IMR-90 (cell line): ENCODE measurements at regions not wholly inside any gene's neighbourhood (a gene's known extent, or its start where the extent isn't known, plus 50 kb on each side); places are given as distances from the start of the nearest gene placed in this dataset.

Experiments used
- ATAC-seq: fragments of 200-7000 bp; cut with Tn5 transposase; 2 replicates; pipeline ENCODE4 v1.9.1; 2020; ENCODE audit warnings: low read depth, mild to moderate bottlenecking, moderate library complexity
- BruUV-seq: library from RNA; stranded (reverse); fragments of 400-500 nt; replicated peaks from 2 replicates; lab custom pipeline; 2021; lab: Mats Ljungman, UMichigan
- CTCF ChIA-PET: fragments of 300-600 bp; formaldehyde crosslinking; extraction: SDS; loops from one replicate; lab custom pipeline; 2021; ENCODE audit warnings: antibody characterized with exemption; lab: Yijun Ruan, JAX
- POLR2A ChIA-PET: fragments of 300-600 bp; sonication (Branson Sonifier 250); formaldehyde crosslinking; loops from one replicate; lab custom pipeline; 2022; ENCODE audit warnings: antibody characterized with exemption; ENCODE audit not compliant: unreplicated experiment; lab: Charles Lee
- DNase-seq: peaks from one replicate; pipeline ENCODE4 v3.0.0; 2013
- H2AFZ ChIP-seq: replicated peaks from 2 replicates; pipeline ENCODE3; 2013; ENCODE audit warnings: low read length, mild to moderate bottlenecking; ENCODE audit not compliant: poor library complexity
- H2AK5ac ChIP-seq: 2 replicates; pipeline ENCODE4 v1.6.1; 2013; ENCODE audit warnings: low read depth, low read length, inconsistent platforms
- H2AK9ac ChIP-seq: replicated peaks from 2 replicates; pipeline ENCODE3; 2013; ENCODE audit warnings: mild to moderate bottlenecking, low read depth, low read length, moderate library complexity; ENCODE audit not compliant: poor library complexity
- H2BK120ac ChIP-seq: 2 replicates; pipeline ENCODE4 v1.6.1; 2013; ENCODE audit warnings: low read depth, low read length, inconsistent platforms
- H2BK15ac ChIP-seq: 3 replicates; pipeline ENCODE4 v1.6.1; 2013; ENCODE audit warnings: low read depth, low read length, inconsistent platforms
- H2BK20ac ChIP-seq: 2 replicates; pipeline ENCODE4 v1.6.1; 2013; ENCODE audit warnings: low read depth, mild to moderate bottlenecking, inconsistent platforms, low read length, moderate library complexity
- H2BK5ac ChIP-seq: 2 replicates; pipeline ENCODE4 v1.6.1; 2013; ENCODE audit warnings: mild to moderate bottlenecking, low read depth, low read length, inconsistent platforms; ENCODE audit not compliant: poor library complexity, severe bottlenecking
- H3K14ac ChIP-seq: replicated peaks from 2 replicates; pipeline ENCODE4 v1.6.1; 2013; ENCODE audit warnings: low read depth, low read length, inconsistent platforms
- H3K18ac ChIP-seq: 2 replicates; pipeline ENCODE4 v1.6.1; 2013; ENCODE audit warnings: low read depth, low read length, control low read depth
- H3K23ac ChIP-seq: 2 replicates; pipeline ENCODE4 v1.6.1; 2013; ENCODE audit warnings: low read depth, low read length, inconsistent platforms
- H3K27ac ChIP-seq: 2 replicates; pipeline ENCODE4 v1.5.1; 2013; ENCODE audit warnings: mild to moderate bottlenecking, control low read depth, low read length; ENCODE audit not compliant: insufficient read depth
- H3K27me3 ChIP-seq: 2 replicates; pipeline ENCODE4 v1.6.1; 2013; ENCODE audit warnings: low read length; ENCODE audit not compliant: control insufficient read depth, insufficient read depth
- H3K36me3 ChIP-seq: 2 replicates; pipeline ENCODE4 v1.6.1; 2013; ENCODE audit warnings: low read length, mixed read lengths; ENCODE audit not compliant: control insufficient read depth, insufficient read depth
- H3K4ac ChIP-seq: 2 replicates; pipeline ENCODE4 v1.6.1; 2013; ENCODE audit warnings: low read depth, low read length, inconsistent platforms
- H3K4me1 ChIP-seq: 2 replicates; pipeline ENCODE4 v1.6.1; 2013; ENCODE audit warnings: low read length, mixed read lengths; ENCODE audit not compliant: control insufficient read depth, insufficient read depth
- H3K4me2 ChIP-seq: 2 replicates; pipeline ENCODE4 v1.6.1; 2013; ENCODE audit warnings: low read depth, mild to moderate bottlenecking, control low read depth, low read length, moderate library complexity
- H3K4me3 ChIP-seq: 2 replicates; pipeline ENCODE4 v1.5.1; 2013; ENCODE audit warnings: low read depth, mild to moderate bottlenecking, control low read depth, low read length, moderate library complexity; ENCODE audit not compliant: insufficient read depth
- H3K56ac ChIP-seq: 2 replicates; pipeline ENCODE4 v1.6.1; 2013; ENCODE audit warnings: low read length, inconsistent platforms; ENCODE audit not compliant: insufficient read depth; ENCODE audit errors: extremely low read depth
- H3K79me1 ChIP-seq, 2 experiments: 2 replicates each; pipeline ENCODE4 v1.6.1; 2013; ENCODE audit warnings: low read length in 2 of 2, inconsistent platforms in 1 of 2, low read depth in 1 of 2
- H3K9ac ChIP-seq: 2 replicates; pipeline ENCODE4 v1.6.1; 2013; ENCODE audit warnings: low read depth, low read length, control low read depth
- H3K9me1 ChIP-seq: 2 replicates; pipeline ENCODE4 v1.6.1; 2013; ENCODE audit warnings: low read length, inconsistent platforms; ENCODE audit not compliant: insufficient read depth
- H3K9me3 ChIP-seq: 2 replicates; pipeline ENCODE4 v1.6.1; 2013; ENCODE audit warnings: low read length; ENCODE audit not compliant: control insufficient read depth, insufficient read depth
- H4K20me1 ChIP-seq: 2 replicates; pipeline ENCODE4 v1.6.1; 2013; ENCODE audit warnings: low read length, inconsistent platforms; ENCODE audit not compliant: insufficient read depth
- H4K5ac ChIP-seq: 2 replicates; pipeline ENCODE4 v1.6.1; 2013; ENCODE audit warnings: mild to moderate bottlenecking, low read depth, low read length, control low read depth
- H4K8ac ChIP-seq, 2 experiments: 2 replicates each; pipeline ENCODE4 v1.6.1; 2013; ENCODE audit warnings: low read depth in 2 of 2, low read length in 2 of 2, control low read depth in 1 of 2, inconsistent platforms in 1 of 2
- H4K91ac ChIP-seq: 2 replicates; pipeline ENCODE4 v1.6.1; 2013; ENCODE audit warnings: low read depth, low read length, inconsistent platforms; ENCODE audit not compliant: insufficient read depth
- BHLHE40 ChIP-seq: fragments of 150-350 bp; IDR thresholded peaks from 2 replicates; pipeline ENCODE4 v1.6.1; 2016; ENCODE audit warnings: mild to moderate bottlenecking, low read depth, low read length
- CEBPB ChIP-seq: IDR thresholded peaks from 2 replicates; pipeline ENCODE4 v1.6.1; 2012; ENCODE audit warnings: low read depth, low read length, improper control_type of control experiment
- CHD1 ChIP-seq: IDR thresholded peaks from 2 replicates; pipeline ENCODE4 v1.6.1; 2012; ENCODE audit warnings: low read depth, low read length, improper control_type of control experiment
- FOS ChIP-seq: fragments of 150-350 bp; IDR thresholded peaks from 2 replicates; pipeline ENCODE4 v1.6.1; 2016; ENCODE audit warnings: low read depth, low read length
- MAZ ChIP-seq: IDR thresholded peaks from 2 replicates; pipeline ENCODE4 v1.6.1; 2012; ENCODE audit warnings: low read depth, mild to moderate bottlenecking, low read length, improper control_type of control experiment, moderate library complexity, borderline replicate concordance
- MXI1 ChIP-seq: IDR thresholded peaks from 2 replicates; pipeline ENCODE4 v1.6.1; 2012; ENCODE audit warnings: low read depth, mild to moderate bottlenecking, low read length, moderate library complexity, borderline replicate concordance
- NFE2L2 ChIP-seq: fragments of 150-350 bp; IDR thresholded peaks from 2 replicates; pipeline ENCODE4 v1.6.1; 2016; ENCODE audit warnings: low read depth, mild to moderate bottlenecking, low read length
- POLR2A ChIP-seq: IDR thresholded peaks from 2 replicates; pipeline ENCODE4 v1.6.1; 2012; ENCODE audit warnings: mild to moderate bottlenecking, low read depth, low read length
- RAD21 ChIP-seq: IDR thresholded peaks from 2 replicates; pipeline ENCODE4 v1.6.1; 2012; ENCODE audit warnings: low read length, improper control_type of control experiment
- RCOR1 ChIP-seq: IDR thresholded peaks from 2 replicates; pipeline ENCODE4 v1.6.1; 2012; ENCODE audit warnings: mild to moderate bottlenecking, low read length, improper control_type of control experiment; ENCODE audit not compliant: insufficient replicate concordance
- RFX5 ChIP-seq: IDR thresholded peaks from 2 replicates; pipeline ENCODE4 v1.8.0; 2012; ENCODE audit warnings: low read depth, mild to moderate bottlenecking, low read length, moderate library complexity
- SMC3 ChIP-seq: fragments of 150-350 bp; IDR thresholded peaks from 2 replicates; pipeline ENCODE4 v1.6.1; 2016; ENCODE audit warnings: low read depth, mild to moderate bottlenecking, antibody characterized with exemption, low read length, moderate library complexity
- WGBS, 2 experiments: methylation state at CpG; one replicate each; pipeline versions ENCODE4 v1.1.5 to v1.1.7; 2013; ENCODE audit warnings: missing lambda C conversion rate in 2 of 2; ENCODE audit not compliant: insufficient read length in 1 of 2; ENCODE audit errors: extremely low coverage in 2 of 2; 5-methylcytosine and 5-hydroxymethylcytosine counted together
- dilution Hi-C: fragments of 300-500 bp; cut with HindIII; formaldehyde crosslinking; loops from one replicate; pipeline ENCODE4 v1.14.3; 2018; ENCODE audit warnings: low sequenced_read_pairs; ENCODE audit not compliant: unreplicated experiment
- in situ Hi-C: fragments of 300-500 bp; cut with MboI; formaldehyde crosslinking; loops from 3 replicates; pipeline ENCODE4 v1.14.3; 2019; ENCODE audit warnings: low sequenced_read_pairs, inconsistent platforms, mixed read lengths
- intact Hi-C: fragments of 100-400 bp; cut with micrococcal nuclease; formaldehyde crosslinking; loops from 2 replicates; pipeline ENCODE4 v1.10.0; 2022
- TF ChIP-seq, protein P1 (sequence below): fragments of 150-350 bp; IDR thresholded peaks from 2 replicates; pipeline ENCODE4 v1.6.1; 2016; ENCODE audit warnings: low read depth, mild to moderate bottlenecking, low read length, moderate library complexity, borderline replicate concordance
- TF ChIP-seq, protein P2 (sequence below): fragments of 150-350 bp; IDR thresholded peaks from 2 replicates; pipeline ENCODE4 v1.6.1; 2017; ENCODE audit warnings: mild to moderate bottlenecking, antibody characterized with exemption, low read length, low read depth

DNA sequence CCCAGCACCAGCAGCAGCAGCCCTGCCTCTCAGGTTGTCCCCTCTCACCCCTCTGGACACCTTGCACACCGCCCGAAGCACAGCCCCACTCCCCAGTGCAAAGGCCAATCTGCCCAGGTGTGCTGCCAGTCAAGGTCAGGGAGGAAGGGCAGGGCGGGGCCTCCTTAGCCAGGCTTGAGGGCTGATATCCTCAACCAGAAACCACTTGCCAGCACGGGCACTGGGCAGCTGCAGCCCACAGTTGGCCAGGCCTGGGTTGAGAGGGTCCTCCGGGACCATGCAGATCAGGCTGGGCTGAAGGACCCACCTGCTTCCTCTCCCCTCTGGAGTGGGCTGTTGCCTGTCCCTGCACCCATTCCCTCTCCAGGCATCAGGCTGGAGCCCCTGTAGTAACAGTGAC, 588.3 kb downstream of the NPHP4 start:
- DNase-seq (no peak), ATAC-seq (no peak)
- Histone ChIP-seq H3K27ac (no peak overlapping the region), H3K4me3 (no peak overlapping the region), H2BK5ac (no peak overlapping the region), H2BK15ac (no peak overlapping the region), H3K14ac (no peak overlapping the region), H3K18ac (no peak overlapping the region), H3K4me2 (no peak overlapping the region), H3K79me1 (no peaks in the 10 kb centered on the region), H2BK120ac (no peak overlapping the region), H3K23ac (no peak overlapping the region), H3K4me1 (no peaks in the 10 kb centered on the region), H2AK9ac (no peak overlapping the region), H3K56ac (no peak overlapping the region), H4K5ac (no peak overlapping the region), H3K27me3 (no peaks in the 10 kb centered on the region), H3K9me1 (no peaks in the 10 kb centered on the region), H4K91ac (no peak overlapping the region), H3K9me3 (peaks cover 45% of the 10 kb centered on the region), H3K4ac (no peak overlapping the region), H2BK20ac (no peak overlapping the region), H2AK5ac (no peak overlapping the region), H4K20me1 (no peaks in the 10 kb centered on the region), H3K36me3 (no peaks in the 10 kb centered on the region), H3K9ac (no peak overlapping the region), H4K8ac (no peak overlapping the region), H2AFZ (no peak overlapping the region)
- dilution Hi-C loops (no loop called here), in situ Hi-C loops (no loop called here), intact Hi-C loops (no loop called here)
- POLR2A ChIA-PET = no interaction called here
- WGBS, 2 experiments = no CpG with 5 or more reads among the region's 5 CpGs
- TF ChIP-seq BHLHE40 (no peak), MAZ (no peak), CHD1 (no peak), SMC3 (no peak), CEBPB (no peak), MXI1 (no peak), RFX5 (no peak), FOS (no peak), POLR2A (no peak), RCOR1 (no peak), RAD21 (no peak), NFE2L2 (no peak)
- TF ChIP-seq, protein P1, sequence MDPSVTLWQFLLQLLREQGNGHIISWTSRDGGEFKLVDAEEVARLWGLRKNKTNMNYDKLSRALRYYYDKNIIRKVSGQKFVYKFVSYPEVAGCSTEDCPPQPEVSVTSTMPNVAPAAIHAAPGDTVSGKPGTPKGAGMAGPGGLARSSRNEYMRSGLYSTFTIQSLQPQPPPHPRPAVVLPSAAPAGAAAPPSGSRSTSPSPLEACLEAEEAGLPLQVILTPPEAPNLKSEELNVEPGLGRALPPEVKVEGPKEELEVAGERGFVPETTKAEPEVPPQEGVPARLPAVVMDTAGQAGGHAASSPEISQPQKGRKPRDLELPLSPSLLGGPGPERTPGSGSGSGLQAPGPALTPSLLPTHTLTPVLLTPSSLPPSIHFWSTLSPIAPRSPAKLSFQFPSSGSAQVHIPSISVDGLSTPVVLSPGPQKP = no peak
- TF ChIP-seq, protein P2, sequence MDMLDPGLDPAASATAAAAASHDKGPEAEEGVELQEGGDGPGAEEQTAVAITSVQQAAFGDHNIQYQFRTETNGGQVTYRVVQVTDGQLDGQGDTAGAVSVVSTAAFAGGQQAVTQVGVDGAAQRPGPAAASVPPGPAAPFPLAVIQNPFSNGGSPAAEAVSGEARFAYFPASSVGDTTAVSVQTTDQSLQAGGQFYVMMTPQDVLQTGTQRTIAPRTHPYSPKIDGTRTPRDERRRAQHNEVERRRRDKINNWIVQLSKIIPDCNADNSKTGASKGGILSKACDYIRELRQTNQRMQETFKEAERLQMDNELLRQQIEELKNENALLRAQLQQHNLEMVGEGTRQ = no peak
- no TSS peak for BruUV-seq
- CTCF ChIA-PET = no interaction called here
